ENCODE measurements at regions not wholly inside any gene's neighbourhood (a gene's known extent, or its start where the extent isn't known, plus 50 kb on each side); places are given as distances from the start of the nearest gene placed in this dataset.

- Histone ChIP-seq H3K36me3 (no peaks in the 10 kb centered on the region), H3K27me3 (replicated peaks; ENCODE audit: insufficient read depth) (no peaks in the 10 kb centered on the region), H3K27ac (no peak overlapping the region), H3K4me3 (no peak overlapping the region), H3K4me1 (replicated peaks) (no peaks in the 10 kb centered on the region), H3K9me3 (no peaks in the 10 kb centered on the region)
- 68% methylated on average over 1 of the region's 1 CpG for WGBS
- intact Hi-C loops (cut with DNase I) = no loop called here
- DNase-seq (ENCODE audit: low spot score) = no peak
- TF ChIP-seq CTCF (IDR thresholded peaks at IDR 0.05) = no peak
- TF ChIP-seq POLR2AphosphoS5 (IDR thresholded peaks at IDR 0.05) = no peak
- TF ChIP-seq POLR2A (IDR thresholded peaks at IDR 0.05) = no peak
These were observed 1321.4 kb downstream of the SLITRK1 start for GRCh38 chr13:82560889-82561288.

GRCh38 chr13:82522872-82523271 lies 1359.4 kb downstream of the SLITRK1 start:
- no peaks in the 10 kb centered on the region for H3K27me3 ChIP-seq (replicated peaks; ENCODE audit: insufficient read depth)
- H3K4me1 ChIP-seq (replicated peaks) = no peaks in the 10 kb centered on the region
- 14% methylated on average over 1 of the region's 1 CpG for WGBS
- no peaks in the 10 kb centered on the region for H3K9me3 ChIP-seq
- TF ChIP-seq POLR2A (IDR thresholded peaks at IDR 0.05) (no peak), POLR2AphosphoS5 (IDR thresholded peaks at IDR 0.05) (no peak), CTCF (IDR thresholded peaks at IDR 0.05) (no peak)
- intact Hi-C loops (cut with DNase I) = no loop called here
- no peak overlapping the region for H3K27ac ChIP-seq
- H3K36me3 ChIP-seq = no peaks in the 10 kb centered on the region
- H3K4me3 ChIP-seq = no peak overlapping the region
- no peak for DNase-seq (ENCODE audit: low spot score)

- Histone ChIP-seq H3K9me3 (no peaks in the 10 kb centered on the region), H3K27ac (no peak overlapping the region), H3K4me3 (no peak overlapping the region), H3K4me1 (replicated peaks) (no peaks in the 10 kb centered on the region), H3K36me3 (no peaks in the 10 kb centered on the region), H3K27me3 (replicated peaks; ENCODE audit: insufficient read depth) (no peaks in the 10 kb centered on the region)
- DNase-seq (ENCODE audit: low spot score) = no peak
- TF ChIP-seq POLR2AphosphoS5 (IDR thresholded peaks at IDR 0.05) (no peak), CTCF (IDR thresholded peaks at IDR 0.05) (no peak), POLR2A (IDR thresholded peaks at IDR 0.05) (no peak)
- intact Hi-C loops (cut with DNase I) = no loop called here
- WGBS = 52% methylated on average over 1 of the region's 1 CpG
These were observed 1375.4 kb downstream of the SLITRK1 start for GRCh38 chr13:82506805-82507414.

- intact Hi-C loops (cut with DNase I) = no loop called here
- no peak overlapping the region for H3K27ac ChIP-seq
- H3K27me3 ChIP-seq (replicated peaks; ENCODE audit: insufficient read depth) = no peaks in the 10 kb centered on the region
- DNase-seq (ENCODE audit: low spot score) = no peak
- H3K9me3 ChIP-seq = no peaks in the 10 kb centered on the region
- H3K4me1 ChIP-seq (replicated peaks) = no peaks in the 10 kb centered on the region
- no peaks in the 10 kb centered on the region for H3K36me3 ChIP-seq
- no peak overlapping the region for H3K4me3 ChIP-seq
- TF ChIP-seq POLR2AphosphoS5 (IDR thresholded peaks at IDR 0.05) (no peak), POLR2A (IDR thresholded peaks at IDR 0.05) (no peak), CTCF (IDR thresholded peaks at IDR 0.05) (no peak)
These were observed 1380.4 kb downstream of the SLITRK1 start for GRCh38 chr13:82501834-82502233.

GRCh38 chr13:82480415-82480814 lies 1401.9 kb downstream of the SLITRK1 start:
- 42% methylated on average over 2 of the region's 2 CpGs for WGBS
- no peaks in the 10 kb centered on the region for H3K36me3 ChIP-seq
- intact Hi-C loops (cut with DNase I) = no loop called here
- H3K4me1 ChIP-seq (replicated peaks) = no peaks in the 10 kb centered on the region
- DNase-seq (ENCODE audit: low spot score) = no peak
- H3K27me3 ChIP-seq (replicated peaks; ENCODE audit: insufficient read depth) = no peaks in the 10 kb centered on the region
- no peak for TF ChIP-seq POLR2A (IDR thresholded peaks at IDR 0.05)
- TF ChIP-seq POLR2AphosphoS5 (IDR thresholded peaks at IDR 0.05) = no peak
- TF ChIP-seq CTCF (IDR thresholded peaks at IDR 0.05) = no peak
- no peak overlapping the region for H3K4me3 ChIP-seq
- no peaks in the 10 kb centered on the region for H3K9me3 ChIP-seq
- H3K27ac ChIP-seq = no peak overlapping the region
